ENCODE measurements at regions not wholly inside any gene's neighbourhood (a gene's known extent, or its start where the extent isn't known, plus 50 kb on each side); places are given as distances from the start of the nearest gene placed in this dataset.

GRCh38 chr2:59896499-59897245, 656.8 kb downstream of the BCL11A start:
- TF ChIP-seq OSR1 (CRISPR knock-in tag; IDR thresholded peaks at IDR 0.05) (no peak), ZNF70 (CRISPR knock-in tag; IDR thresholded peaks at IDR 0.05) (no peak), ZNF8 (CRISPR knock-in tag; IDR thresholded peaks at IDR 0.05) (no peak)

GRCh38 chr2:59893612-59894011, 659.8 kb downstream of the BCL11A start:
- TF ChIP-seq ZNF8 (CRISPR knock-in tag; IDR thresholded peaks at IDR 0.05) (no peak), TSHZ2 (CRISPR knock-in tag; IDR thresholded peaks at IDR 0.05) (no peak), TOX (CRISPR knock-in tag; IDR thresholded peaks at IDR 0.05; ENCODE audit: borderline replicate concordance) (no peak), BACH2 (CRISPR knock-in tag; IDR thresholded peaks at IDR 0.05; ENCODE audit: borderline replicate concordance) (no peak), PATZ1 (CRISPR knock-in tag; IDR thresholded peaks at IDR 0.05; ENCODE audit: borderline replicate concordance) (no peak), CREB5 (CRISPR knock-in tag; IDR thresholded peaks at IDR 0.05; ENCODE audit: low read depth) (no peak), ESRRG (CRISPR knock-in tag; IDR thresholded peaks at IDR 0.05) (no peak)
- no peak for ATAC-seq

More at GRCh38 chr2:59896499-59897245, 656.8 kb downstream of the BCL11A start:
- no peak for ATAC-seq

- TF ChIP-seq GLIS3 (CRISPR knock-in tag; IDR thresholded peaks at IDR 0.05): no peak
- no peak for TF ChIP-seq TSHZ2 (CRISPR knock-in tag; IDR thresholded peaks at IDR 0.05)
- no peak for TF ChIP-seq PPARA (CRISPR knock-in tag; IDR thresholded peaks at IDR 0.05; ENCODE audit: borderline replicate concordance)
- TF ChIP-seq TCF4 (CRISPR knock-in tag; IDR thresholded peaks at IDR 0.05; ENCODE audit: borderline replicate concordance): no peak
- TF ChIP-seq ZNF565 (CRISPR knock-in tag; conservative IDR thresholded peaks at IDR 0.05; ENCODE audit: low read depth): no peak
- no peak for TF ChIP-seq ISL1 (CRISPR knock-in tag; IDR thresholded peaks at IDR 0.05)
- no peak for TF ChIP-seq BACH2 (CRISPR knock-in tag; IDR thresholded peaks at IDR 0.05; ENCODE audit: borderline replicate concordance)
- no peak for TF ChIP-seq CSDC2 (CRISPR knock-in tag; IDR thresholded peaks at IDR 0.05)
- no peak for TF ChIP-seq ZFP30 (CRISPR knock-in tag; IDR thresholded peaks at IDR 0.05)
- no peak for TF ChIP-seq OSR1 (CRISPR knock-in tag; IDR thresholded peaks at IDR 0.05)
- TF ChIP-seq PATZ1 (CRISPR knock-in tag; IDR thresholded peaks at IDR 0.05; ENCODE audit: borderline replicate concordance): no peak
- TF ChIP-seq CREB5 (CRISPR knock-in tag; IDR thresholded peaks at IDR 0.05; ENCODE audit: low read depth): no peak
- ATAC-seq: no peak
Measured at GRCh38 chr2:59892398-59892797, 661.1 kb downstream of the BCL11A start.
